HG03139 (cell line): ENCODE measurements at regions not wholly inside any gene's neighbourhood (a gene's known extent, or its start where the extent isn't known, plus 50 kb on each side); places are given as distances from the start of the nearest gene placed in this dataset.
"Not testable (repeated sequence)": the region's sequence is repeated elsewhere in the genome, so short reads cannot be mapped to it uniquely, and the experiment has no call there.

Source experiments
- ATAC-seq: cut with Tn5 transposase; IDR thresholded peaks from one replicate; pipeline ENCODE4 v1.9.1; 2021; ENCODE audit not compliant: unreplicated experiment

DNA sequence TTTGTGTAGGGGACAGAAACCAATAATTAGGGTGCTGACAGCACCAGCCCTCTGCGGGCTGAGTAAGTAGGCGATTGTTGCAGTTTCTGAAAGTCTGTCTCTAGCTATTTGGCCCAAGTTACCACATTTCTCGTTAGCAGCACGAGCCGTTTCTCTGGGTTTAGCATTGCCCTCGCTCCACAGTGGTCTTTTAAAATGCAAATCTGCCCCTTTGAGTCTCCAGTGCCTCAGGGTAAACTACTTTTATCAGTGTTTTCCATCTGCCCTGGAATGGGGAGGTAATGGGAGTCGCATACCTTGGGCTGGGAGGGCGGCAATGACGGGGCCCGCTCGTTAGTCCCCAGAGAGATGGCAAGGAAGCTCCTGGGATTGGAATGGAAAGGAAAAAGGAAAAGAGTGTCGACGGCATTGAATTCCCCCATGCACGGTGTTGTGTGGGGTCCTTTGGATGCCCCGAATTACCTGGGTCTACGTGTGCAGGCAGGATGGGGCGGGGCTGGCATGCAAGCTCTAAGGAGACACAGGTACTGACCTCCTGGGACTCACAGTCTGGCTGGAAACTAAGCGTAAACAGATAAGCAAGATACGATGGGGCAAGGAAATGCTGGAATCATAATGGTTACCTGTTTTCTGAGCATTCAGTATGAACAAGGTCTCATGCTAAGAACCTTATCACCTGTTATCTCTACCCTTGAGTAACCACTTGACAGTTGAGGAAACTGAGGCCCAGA lies 131.8 kb upstream of the MAP1LC3B2 start:
- ATAC-seq = no peak

GRCh38 chr12:116429826-116430360 lies 129.3 kb upstream of the MAP1LC3B2 start:
- no peak for ATAC-seq

DNA sequence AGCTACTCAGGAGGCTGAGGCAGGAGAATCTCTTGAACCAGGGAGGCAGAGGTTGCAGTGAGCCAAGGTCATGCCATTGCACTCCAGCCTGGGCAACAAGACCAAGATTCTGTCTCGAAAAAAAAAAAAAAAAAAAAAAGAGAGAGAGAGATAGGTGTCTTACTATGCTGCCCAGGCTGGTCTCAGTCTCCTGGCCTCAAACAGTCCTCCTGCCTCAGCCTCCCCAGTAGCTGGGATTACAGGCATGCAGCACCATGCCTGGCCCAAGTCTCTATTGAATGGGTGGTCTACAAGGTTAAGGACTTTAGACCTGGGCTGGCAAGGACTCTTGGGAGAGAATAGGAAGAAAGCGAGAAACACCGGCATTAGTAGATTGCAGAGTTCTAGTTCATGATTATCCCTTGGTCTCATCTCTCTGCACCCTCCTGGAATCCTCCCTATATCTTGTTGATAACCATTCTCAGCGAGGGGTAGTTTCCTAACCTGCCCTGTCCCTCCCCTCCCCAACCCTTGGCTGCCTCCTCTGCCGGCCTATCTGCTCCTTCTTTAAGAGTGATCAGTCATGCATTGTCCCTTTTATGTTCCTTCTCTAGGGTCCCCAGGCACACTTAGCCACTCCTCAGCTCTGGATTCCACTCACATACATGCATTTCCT lies 128.1 kb upstream of the MAP1LC3B2 start:
- no peak for ATAC-seq

DNA sequence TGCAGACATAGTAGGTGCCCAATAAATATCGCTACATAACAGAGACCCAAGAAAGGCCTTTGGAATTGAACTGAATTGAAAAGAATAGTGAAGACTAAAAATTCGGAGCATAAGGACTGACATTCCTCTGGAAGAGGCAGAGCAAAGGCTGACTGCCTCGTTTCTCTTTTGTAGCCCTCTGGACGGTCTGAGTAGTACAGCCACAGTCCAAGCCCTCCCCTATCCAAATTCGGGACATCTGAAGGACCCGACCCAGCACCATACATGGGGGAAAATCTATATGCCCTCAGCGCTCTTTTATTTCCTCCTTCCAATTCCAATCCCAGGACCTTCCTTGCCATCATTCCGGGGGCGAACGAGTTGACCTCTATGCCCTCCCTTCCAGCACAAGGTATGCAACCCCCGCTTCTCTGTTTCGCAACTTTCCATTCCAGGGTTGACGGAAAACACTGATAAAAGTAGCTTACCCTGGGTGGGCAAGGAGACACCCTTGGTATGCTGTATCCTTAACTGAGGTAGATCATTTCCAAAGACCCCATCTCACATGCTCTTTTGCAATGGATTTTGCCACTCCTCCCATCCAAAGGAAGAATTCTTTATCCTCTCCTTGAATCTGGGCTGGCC lies 127.4 kb upstream of the MAP1LC3B2 start:
- no peak for ATAC-seq

DNA sequence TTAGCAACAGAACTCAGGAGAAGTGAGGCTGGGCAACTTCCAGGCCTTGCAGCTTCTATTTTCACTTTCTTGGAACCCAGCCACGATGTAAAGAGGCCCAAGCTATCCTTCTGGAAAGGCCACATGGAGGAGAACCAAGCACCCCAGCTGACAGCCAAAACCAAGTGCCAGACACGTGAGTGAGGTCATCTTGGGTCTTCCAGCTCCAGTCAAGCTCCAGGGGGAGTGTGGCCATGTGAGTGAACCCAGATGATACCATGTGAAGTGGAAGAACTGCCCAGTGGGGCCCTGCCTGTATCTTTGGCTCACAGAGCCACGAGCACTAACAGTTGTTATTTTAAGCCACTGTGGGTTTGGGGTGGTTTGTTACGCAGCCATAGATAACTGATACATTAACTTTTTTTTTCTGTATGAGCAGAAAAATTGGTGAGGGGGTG lies 126.8 kb upstream of the MAP1LC3B2 start:
- ATAC-seq = no peak

DNA sequence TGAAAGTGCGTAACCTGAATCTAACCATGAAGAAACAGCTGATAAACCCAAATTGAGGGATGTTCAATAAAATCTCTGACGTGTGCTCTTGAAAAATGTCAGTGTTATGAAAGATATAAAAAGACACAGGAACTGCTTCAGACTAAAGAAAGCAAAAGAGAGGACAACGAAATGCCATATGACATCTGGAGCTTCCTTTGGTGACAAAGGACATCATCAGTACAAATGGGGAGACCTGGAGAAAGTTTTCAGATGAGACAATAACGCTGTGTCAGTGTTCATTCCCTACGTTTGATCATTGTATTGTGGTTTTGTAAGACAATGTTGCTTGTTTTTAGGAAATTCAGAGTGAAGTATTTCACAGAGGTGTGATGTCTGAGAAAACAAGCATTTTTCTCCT lies 125.9 kb upstream of the MAP1LC3B2 start:
- no peak for ATAC-seq

- ATAC-seq = no peak
Observed at GRCh38 chr12:116434155-116435011, 124.8 kb upstream of the MAP1LC3B2 start.

- no peak for ATAC-seq
Observed at GRCh38 chr12:116435984-116436383, 123.2 kb upstream of the MAP1LC3B2 start.

DNA sequence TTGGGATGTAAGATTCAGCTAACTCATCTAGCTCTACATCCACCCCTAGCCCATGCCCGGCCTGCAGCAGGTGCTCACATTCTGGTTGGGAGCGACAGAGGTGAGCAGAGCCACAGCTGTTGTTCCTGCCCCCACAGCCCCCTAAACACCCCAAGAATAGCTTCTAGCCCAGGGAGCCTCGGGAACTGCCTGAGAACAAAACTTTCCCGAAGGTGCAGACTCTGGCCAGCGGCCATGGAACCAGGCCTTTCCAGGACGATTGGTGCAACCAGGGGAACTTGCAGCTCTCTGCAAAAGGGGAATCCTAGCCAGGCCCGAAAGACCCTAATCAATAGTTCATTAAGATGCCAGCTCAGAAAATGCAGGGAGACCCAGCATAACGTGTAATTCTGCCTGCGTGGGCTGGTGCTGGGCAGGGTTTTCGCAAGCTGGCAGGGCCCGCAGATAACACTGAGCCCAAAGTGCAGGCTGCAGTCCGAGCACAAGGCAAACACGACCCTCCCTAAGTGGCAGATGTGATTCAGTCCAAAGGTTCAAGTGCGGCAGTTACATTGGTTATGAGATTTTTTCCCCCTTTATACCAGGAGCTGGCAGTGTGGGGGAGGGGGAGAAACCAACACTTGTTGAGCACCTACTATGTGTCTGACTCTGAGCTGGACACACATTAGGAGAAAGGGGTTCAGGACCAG lies 122.5 kb upstream of the MAP1LC3B2 start:
- no peak for ATAC-seq

DNA sequence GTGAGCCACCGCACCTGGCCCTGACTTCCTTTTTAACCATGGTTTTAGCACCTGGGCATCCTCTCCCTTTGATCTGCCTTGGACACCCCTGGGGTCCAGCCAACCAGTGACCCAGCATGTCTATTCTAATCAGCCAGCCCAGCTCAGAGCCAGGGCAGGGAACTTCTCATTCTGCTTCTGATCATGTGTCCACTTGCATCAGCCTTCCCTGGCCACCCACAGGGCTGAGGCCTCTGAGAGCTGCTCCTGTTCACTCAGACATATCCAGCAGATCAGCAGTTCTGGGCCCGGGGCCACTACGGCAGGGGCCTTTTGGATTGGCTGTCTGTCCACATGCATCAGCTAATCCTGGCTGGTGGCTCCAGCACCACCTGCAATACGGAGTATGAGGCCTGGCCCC lies 117.9 kb upstream of the MAP1LC3B2 start:
- no peak for ATAC-seq

DNA sequence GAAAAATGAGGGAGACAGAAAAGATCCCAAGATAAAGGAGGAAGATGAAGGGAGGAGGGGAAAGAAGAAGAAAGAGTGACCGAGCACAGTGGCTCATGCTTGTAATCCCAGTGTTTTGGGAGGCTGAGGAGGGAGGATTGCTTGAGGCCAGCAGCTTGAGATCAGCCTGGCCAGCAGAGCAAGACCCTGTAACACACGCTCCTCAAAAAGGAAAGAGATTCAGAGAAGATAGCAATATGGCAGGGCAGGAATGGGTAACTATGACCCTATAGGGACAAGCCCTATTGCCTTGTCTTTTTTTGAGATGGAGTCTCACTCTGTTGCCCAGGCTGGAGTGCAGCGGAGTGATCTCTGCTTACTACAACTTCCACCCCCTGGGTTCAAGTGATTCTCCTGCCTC lies 116.9 kb upstream of the MAP1LC3B2 start:
- ATAC-seq = no peak

- ATAC-seq = no peak
Observed at GRCh38 chr12:116442946-116443345, 116.2 kb upstream of the MAP1LC3B2 start.

- no peak for ATAC-seq
Observed at GRCh38 chr12:116443821-116444589, 115.2 kb upstream of the MAP1LC3B2 start.

- no peak for ATAC-seq
Observed at GRCh38 chr12:116444590-116444943, 114.6 kb upstream of the MAP1LC3B2 start.

- no peak for ATAC-seq
Observed at GRCh38 chr12:116448165-116448739, 110.9 kb upstream of the MAP1LC3B2 start.

- ATAC-seq = no peak
Observed at GRCh38 chr12:116450406-116450910, 108.7 kb upstream of the MAP1LC3B2 start.

DNA sequence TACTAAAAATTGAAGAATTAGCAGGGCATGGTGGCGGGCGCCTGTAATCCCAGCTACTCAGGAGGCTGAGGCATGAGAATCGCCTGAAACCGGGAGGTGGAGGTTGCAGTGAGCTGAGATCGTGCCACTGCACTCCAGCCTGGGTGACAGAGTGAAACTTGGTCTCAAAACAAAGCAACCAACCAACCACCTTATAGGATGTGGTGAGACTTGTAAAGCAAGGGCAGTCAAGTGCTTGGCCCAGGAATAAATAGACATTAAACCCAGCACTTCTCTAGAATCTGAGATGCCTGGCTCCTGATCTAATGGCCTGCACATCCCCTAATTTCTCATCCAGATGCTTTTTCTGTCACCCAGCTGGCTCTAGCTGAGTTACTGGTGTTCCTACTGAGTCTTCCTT lies 106.2 kb upstream of the MAP1LC3B2 start:
- ATAC-seq = not testable (repeated sequence)

- ATAC-seq = no peak
Observed at GRCh38 chr12:116453631-116454030, 105.5 kb upstream of the MAP1LC3B2 start.

- ATAC-seq = no peak
Observed at GRCh38 chr12:116454076-116454475, 105.1 kb upstream of the MAP1LC3B2 start.
